ENCODE measurements at regions not wholly inside any gene's neighbourhood (a gene's known extent, or its start where the extent isn't known, plus 50 kb on each side); places are given as distances from the start of the nearest gene placed in this dataset.

- DNase-seq (ENCODE audit: low spot score) (no peak), ATAC-seq (ENCODE audit: insufficient number of reproducible peaks, low FRiP score, low read depth) (no peak)
- no peak overlapping the region for H3K27ac ChIP-seq
- no peaks in the 10 kb centered on the region for H3K4me1 ChIP-seq (ENCODE audit: control insufficient read depth in 1 of 2, low read depth in 2 of 2)
- no peak overlapping the region for H3K4me3 ChIP-seq
- H3K36me3 ChIP-seq, result no peaks in the 10 kb centered on the region
- H3K9me3 ChIP-seq, result no peaks in the 10 kb centered on the region
- no peaks in the 10 kb centered on the region for H3K27me3 ChIP-seq (replicated peaks; ENCODE audit: insufficient read depth)
- TF ChIP-seq CTCF (IDR thresholded peaks at IDR 0.05), result no peak
Observed at GRCh38 chrX:15128861-15129260, 141.0 kb downstream of the ASB9 start.

- DNase-seq (ENCODE audit: low spot score) (no peak), ATAC-seq (ENCODE audit: insufficient number of reproducible peaks, low FRiP score, low read depth) (no peak)
- no peak overlapping the region for H3K27ac ChIP-seq
- no peak overlapping the region for H3K4me3 ChIP-seq
- no peaks in the 10 kb centered on the region for H3K4me1 ChIP-seq (ENCODE audit: control insufficient read depth in 1 of 2, low read depth in 2 of 2)
- no peaks in the 10 kb centered on the region for H3K9me3 ChIP-seq
- TF ChIP-seq CTCF (IDR thresholded peaks at IDR 0.05), result no peak
- no peaks in the 10 kb centered on the region for H3K27me3 ChIP-seq (replicated peaks; ENCODE audit: insufficient read depth)
- H3K36me3 ChIP-seq, result no peaks in the 10 kb centered on the region
Observed at GRCh38 chrX:15127010-15127409, 142.9 kb downstream of the ASB9 start.

- ATAC-seq (ENCODE audit: insufficient number of reproducible peaks, low FRiP score, low read depth) (no peak), DNase-seq (ENCODE audit: low spot score) (no peak)
- Histone ChIP-seq H3K36me3 (no peaks in the 10 kb centered on the region), H3K27ac (no peak overlapping the region), H3K9me3 (no peaks in the 10 kb centered on the region), H3K27me3 (replicated peaks; ENCODE audit: insufficient read depth) (no peaks in the 10 kb centered on the region), H3K4me1 (ENCODE audit: control insufficient read depth in 1 of 2, low read depth in 2 of 2) (no peaks in the 10 kb centered on the region), H3K4me3 (no peak overlapping the region)
- TF ChIP-seq CTCF (IDR thresholded peaks at IDR 0.05), result no peak
Observed at GRCh38 chrX:15116900-15117299, 153.0 kb downstream of the ASB9 start.

- ATAC-seq (ENCODE audit: insufficient number of reproducible peaks, low FRiP score, low read depth) (no peak), DNase-seq (ENCODE audit: low spot score) (no peak)
- no peaks in the 10 kb centered on the region for H3K9me3 ChIP-seq
- H3K36me3 ChIP-seq, result no peaks in the 10 kb centered on the region
- H3K27me3 ChIP-seq (replicated peaks; ENCODE audit: insufficient read depth), result no peaks in the 10 kb centered on the region
- H3K27ac ChIP-seq, result no peak overlapping the region
- no peak for TF ChIP-seq CTCF (IDR thresholded peaks at IDR 0.05)
- no peak overlapping the region for H3K4me3 ChIP-seq
- H3K4me1 ChIP-seq (ENCODE audit: control insufficient read depth in 1 of 2, low read depth in 2 of 2), result no peaks in the 10 kb centered on the region
Observed at GRCh38 chrX:15114743-15115566, 154.9 kb downstream of the ASB9 start.

- ATAC-seq (ENCODE audit: insufficient number of reproducible peaks, low FRiP score, low read depth) (no peak), DNase-seq (ENCODE audit: low spot score) (no peak)
- Histone ChIP-seq H3K4me3 (no peak overlapping the region), H3K27ac (no peak overlapping the region), H3K27me3 (replicated peaks; ENCODE audit: insufficient read depth) (no peaks in the 10 kb centered on the region), H3K4me1 (ENCODE audit: control insufficient read depth in 1 of 2, low read depth in 2 of 2) (no peaks in the 10 kb centered on the region), H3K36me3 (no peaks in the 10 kb centered on the region), H3K9me3 (no peaks in the 10 kb centered on the region)
- TF ChIP-seq CTCF (IDR thresholded peaks at IDR 0.05), result no peak
Observed at GRCh38 chrX:15107367-15107988, 162.4 kb downstream of the ASB9 start.

Measured in thoracic aorta (tissue), 2 donors.